Stimulated activated CD4-positive, alpha-beta T cell treated with anti-CD3 and anti-CD28 coated beads, Interleukin-12 subunit alpha, Interleukin-12 subunit beta, amount 100 ng/mL, for 4 hours (primary cell): ENCODE measurements at regions not wholly inside any gene's neighbourhood (a gene's known extent, or its start where the extent isn't known, plus 50 kb on each side); places are given as distances from the start of the nearest gene placed in this dataset.

Source experiments
- DNase-seq: peaks from one replicate; pipeline ENCODE4 v3.0.0-alpha.2; 2020

DNA sequence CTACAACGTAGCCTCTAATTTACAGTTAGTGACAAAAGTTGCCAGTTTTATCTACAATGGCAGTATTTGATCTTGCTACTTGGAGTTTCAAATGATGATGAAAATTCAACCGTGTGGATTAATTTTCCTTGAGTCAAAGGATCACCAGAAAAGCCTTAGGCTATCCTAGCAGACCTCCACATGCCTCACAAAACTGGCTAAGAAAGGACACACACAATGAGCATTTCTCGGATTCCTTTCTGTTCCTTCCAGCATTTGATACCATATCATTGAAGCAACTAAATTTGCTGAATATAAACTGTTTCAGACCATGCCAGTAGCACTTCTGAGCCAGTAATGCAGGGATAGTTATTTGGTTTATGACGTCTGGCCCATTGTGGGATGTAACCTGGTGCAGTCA is 587.4 kb upstream of the MDFIC2 start:
- no peak for DNase-seq

DNA sequence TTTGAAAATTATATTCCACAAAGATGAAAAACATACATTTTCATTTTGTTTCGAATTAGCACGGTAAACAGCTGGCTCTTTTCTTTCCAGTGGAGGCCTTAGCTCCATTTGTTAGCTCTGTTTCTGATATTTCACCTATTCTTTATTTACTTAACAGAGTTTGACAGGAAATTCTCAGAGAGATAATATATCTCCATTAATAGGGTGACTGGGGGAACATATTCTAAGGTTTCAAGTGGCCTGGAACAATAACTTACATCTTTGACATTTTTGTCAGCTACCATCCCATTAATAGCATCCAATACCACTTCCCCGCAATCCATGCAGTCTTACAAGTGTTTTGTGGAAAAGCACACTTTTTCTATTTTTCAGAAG is 577.6 kb upstream of the MDFIC2 start:
- DNase-seq: no peak

DNA sequence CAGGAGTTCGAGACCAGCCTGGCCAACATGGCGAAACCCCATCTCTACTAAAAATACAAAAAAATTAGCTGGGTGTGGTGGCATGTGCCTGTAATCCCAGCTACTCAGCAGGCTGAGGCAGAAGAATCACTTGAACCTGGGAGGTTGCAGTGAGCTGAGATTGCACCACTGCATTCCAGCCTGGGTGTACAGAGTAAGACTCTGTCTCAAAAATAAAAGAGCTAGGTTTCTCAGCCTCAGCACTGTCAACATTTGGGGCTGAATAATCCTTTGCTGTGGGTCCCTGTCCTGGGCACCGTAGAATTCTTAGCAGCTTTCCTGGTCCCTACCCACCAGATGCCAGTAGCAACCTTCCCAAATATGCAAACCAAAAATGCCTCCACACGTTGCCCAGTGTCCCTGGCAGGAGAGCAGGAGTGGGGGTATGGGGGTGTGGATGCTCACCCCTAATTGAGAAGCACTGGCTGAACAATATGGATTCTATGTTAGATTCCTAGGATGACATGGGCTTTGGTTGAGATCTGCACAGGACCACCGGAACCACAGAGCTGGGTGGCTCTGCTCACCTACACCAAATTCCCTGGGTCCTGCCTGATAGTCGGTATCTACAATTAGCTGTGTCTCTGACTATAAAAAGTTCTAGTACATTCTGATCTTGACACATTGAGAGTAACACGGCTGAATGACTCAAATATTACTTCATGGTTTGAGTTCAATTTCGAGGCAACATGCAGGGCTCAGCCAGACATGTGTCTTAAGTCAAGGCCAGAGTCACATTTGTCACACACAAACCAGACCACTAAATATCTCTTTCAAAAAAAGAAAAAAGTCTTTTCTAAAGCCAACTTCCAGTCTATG is 577.0 kb upstream of the MDFIC2 start:
- DNase-seq: no peak

DNA sequence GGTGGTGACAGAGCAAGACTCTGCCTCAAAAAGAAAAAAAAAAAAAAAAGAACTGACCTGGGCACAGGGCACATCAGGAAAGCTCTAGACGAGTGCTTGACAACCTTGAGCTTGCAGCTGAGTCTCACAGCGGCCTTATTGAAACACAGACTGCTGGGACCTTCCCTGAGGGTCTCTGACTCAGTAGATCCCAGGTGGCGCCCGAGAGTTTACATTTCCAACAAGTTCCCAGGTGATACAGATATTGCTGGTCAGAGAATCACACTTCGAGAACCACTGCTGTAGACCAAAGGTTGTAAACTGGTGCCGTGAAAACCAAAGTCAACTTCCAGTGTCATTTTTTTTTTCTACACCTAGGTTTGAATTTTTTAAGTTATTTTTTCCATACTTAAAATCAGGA is 573.2 kb upstream of the MDFIC2 start:
- no peak for DNase-seq

DNA sequence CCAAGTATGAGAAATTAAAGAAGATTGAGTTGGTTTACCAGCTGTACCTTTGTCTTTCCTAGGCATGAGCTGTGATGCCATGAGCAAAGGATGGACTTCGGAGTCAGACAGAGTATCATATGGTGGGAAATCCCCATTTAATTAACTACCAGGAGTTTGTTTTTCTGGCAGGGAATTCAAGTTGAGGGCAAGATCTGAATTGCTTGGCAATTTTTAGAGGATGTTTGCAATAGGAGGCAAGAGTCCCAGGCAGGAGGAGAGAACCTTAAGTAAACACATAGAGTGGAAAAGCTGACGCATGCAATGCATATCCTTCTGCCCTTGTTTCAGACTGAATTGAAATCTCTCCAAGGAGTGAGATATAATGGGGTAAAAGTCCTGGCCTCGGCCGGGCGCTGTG is 569.7 kb upstream of the MDFIC2 start:
- no peak for DNase-seq

DNA sequence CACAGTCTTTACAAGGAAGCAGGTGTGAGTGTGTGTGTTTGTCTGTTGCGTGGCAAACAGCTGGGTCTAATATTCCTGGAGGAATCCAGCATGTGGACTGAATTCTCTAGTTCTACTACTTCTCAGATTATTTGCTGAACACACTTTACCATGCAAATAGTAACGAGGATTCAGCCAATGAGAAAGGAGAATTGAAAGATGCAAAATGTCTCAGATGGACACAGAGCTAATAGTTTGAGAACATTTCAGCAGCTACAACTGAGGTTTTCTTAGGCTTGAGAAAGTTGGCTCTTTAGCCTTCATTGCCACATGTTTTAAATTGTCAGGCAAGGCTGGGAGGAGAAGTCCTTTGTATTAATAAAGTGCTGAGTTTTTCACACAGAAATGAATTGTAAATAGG is 568.0 kb upstream of the MDFIC2 start:
- no peak for DNase-seq

DNA sequence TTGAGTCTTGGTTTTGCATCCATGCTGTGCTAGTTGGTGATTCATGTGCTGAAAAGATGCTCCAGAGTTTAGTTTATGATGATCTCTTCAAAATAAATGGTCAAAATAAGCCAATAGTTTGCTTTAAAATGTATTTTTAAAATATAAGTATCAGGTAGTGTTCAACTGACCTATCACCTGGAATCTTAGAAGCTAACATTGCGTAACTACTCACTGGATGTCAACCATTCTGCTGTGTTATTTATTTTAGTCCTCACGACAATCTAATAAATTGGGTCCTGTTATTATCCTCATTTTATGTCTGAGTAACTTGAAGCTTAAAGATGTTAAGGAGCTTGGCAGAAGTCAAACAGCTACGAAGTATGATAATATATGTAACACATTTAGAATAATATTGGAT is 563.7 kb upstream of the MDFIC2 start:
- no peak for DNase-seq

DNA sequence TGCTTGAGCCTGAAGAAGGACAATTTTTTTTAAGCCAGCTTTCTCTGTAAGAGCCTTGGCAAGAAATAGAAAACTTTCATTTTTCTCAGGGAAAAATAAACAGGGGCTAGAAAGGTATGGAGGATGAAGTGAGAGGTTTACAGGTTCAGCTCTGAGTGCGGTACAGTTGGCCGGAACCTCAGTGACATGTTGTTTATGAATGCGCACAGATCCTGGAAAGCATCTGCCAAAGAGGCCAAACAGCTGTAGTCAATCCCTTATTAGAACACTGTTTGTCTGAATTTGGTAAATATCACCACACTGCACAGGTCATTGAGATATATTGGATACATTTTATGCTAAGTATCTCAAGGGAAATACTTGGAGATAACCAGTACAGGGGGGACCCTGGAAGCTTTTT is 561.8 kb upstream of the MDFIC2 start:
- DNase-seq: no peak

DNA sequence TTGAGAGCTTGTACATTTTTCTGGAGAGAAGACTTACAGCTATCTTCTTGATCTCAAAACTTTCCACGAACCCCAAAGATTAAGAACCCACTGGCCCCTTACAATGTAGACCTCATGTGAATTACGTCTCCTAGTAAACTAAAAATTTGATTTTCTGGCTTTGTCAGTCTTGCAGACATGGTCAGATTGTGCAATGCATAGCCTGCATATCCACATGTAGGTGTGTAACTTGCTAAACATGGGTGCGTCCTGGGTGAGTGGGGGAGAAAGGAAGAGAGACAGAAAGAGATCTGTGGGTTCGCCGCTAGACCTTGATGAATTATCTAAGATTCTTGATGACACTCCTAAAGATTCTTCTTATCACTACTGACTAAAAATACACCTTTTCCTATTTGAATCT is 561.2 kb upstream of the MDFIC2 start:
- DNase-seq: no peak

DNA sequence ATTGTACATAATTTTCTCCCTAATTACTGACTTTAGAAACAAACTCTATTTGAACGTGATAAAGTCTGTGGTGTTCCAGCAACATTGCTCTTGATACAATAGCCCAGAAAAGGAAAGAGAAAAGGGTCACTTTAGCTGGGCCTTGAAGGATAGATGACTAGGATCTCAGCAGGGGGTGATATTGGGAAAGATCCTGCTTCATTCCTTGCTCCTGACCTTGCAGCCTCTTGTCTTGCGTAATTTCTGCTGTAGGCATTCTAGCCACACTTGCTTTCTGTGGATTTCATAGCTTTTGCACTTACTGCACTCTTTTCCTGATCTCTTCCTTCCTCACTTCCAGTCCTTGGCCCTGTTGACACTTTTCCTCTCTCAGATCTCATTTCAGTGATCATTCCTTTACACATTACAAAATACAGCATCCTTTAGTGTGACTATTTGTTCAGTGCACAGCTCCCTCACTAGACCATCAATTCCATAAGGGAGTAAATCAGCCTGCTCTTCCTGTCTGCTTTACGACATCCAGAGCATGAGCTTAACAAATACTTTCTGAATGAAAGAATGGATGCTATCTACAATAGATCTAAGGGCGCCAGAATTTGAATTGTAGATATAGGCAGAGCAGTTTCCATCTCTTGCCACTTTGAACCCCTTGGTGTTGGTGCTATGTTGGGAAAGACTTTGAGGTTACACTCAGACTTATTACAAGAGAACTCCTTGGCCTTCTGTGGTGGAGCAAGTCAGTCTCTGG is 559.6 kb upstream of the MDFIC2 start:
- no peak for DNase-seq

DNA sequence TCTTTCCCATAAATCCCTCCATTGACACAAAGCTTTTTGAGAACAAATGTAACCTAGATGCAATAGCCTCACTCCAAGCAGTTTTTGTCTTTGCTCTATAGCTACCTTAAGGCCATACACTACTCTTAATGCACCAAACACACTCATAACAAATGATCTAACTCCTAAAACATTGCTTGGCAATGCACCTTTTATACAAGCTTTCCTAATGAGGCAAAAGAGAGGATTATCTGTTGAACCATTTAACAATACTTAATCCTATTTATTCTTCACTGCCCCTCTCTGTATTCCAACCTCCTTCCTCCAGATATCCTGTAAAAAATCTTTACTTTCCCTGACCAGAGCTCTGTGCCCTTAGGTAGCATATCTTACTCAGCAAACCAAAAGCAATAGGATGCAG is 558.1 kb upstream of the MDFIC2 start:
- no peak for DNase-seq

DNA sequence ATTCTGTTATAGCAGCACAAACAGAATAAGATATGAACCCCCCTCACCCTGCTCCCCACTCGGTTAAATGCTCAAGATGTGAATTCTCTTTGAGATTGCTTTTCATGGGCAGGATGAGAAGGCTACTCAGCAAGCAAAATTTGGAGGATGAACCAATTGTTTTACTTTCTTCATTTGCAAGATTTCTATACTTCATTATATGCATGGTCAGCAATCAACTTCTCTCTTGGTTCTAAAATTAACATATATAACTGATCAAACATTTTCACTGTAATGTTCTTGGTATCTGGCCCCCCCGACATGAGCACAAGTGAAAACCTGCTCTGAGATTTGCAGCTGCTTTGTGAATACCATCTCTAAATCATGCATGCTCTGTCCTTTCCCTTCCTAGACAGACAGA is 556.1 kb upstream of the MDFIC2 start:
- DNase-seq: no peak

DNA sequence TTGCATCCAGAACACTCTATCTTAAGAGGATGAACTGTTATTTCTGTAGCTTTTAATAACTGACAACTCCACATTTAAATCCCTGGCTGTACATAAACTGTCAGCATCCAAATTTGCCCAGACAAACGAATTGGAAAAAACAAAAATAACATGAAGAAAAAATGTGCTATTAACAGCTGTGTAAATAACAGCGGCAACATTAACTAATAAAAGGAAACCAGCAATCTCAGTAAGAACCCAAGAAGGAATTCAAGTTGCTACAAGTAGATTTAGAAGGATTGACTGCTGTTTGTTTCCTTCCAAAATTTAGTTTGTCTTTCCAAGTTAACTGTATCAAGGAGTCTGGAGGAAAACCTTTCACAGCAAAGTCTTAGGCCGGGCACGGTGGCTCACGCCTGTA is 550.6 kb upstream of the MDFIC2 start:
- no peak for DNase-seq

DNA sequence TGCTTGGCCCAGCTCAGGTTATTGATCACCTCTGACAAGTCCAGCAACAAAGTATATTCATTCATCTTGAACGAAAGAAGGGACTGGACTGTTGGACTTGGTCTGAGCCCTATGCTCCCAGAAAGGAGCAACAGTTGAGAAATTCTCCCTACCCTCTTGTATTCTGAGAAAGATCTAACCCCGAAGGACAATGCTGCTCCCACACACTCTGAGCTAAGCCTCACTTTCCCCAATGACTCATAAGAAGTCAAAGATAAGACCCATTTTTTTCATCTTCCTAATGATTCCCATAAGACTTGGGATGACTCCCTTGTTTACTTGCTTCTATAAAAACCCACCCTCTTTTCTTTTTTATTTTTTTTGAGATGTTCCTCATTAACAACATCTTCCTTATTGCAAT is 549.4 kb upstream of the MDFIC2 start:
- no peak for DNase-seq

DNA sequence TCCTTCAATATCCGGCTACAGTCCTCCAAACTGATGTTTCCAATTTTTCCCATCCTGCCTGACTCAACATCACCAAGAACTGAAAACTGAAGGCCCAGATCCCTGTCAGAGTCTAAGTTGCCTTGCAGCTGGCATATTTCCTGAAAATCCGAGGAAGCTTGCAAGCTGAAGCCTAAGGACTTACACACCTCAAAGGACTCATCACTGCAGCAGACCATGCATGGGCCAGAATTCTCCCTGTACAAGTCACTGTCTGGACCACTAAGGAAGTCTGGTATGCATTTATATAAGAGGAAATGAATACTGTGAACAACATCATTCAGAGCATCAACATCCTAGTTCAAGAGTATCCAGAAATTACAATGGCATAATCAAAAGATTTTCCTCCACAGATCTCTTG is 548.8 kb upstream of the MDFIC2 start:
- no peak for DNase-seq

DNA sequence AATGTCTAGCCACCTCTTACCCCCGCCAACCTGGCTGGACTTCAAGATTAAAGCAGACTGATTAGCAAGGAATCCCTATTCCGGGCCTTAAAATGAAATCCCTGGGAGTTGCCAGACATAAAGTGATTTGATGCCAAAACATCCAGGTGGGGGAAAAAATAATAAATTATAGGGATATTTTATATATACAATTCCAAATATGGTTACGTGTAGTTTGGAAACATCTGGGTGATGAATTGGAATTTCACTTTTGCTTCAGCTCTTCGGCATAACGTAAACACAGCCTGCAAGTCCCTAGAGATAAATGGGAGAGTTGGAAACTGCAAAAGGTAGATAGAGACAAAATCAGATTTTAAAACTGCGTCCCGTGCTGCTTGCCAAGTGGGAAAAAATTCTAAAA is 545.5 kb upstream of the MDFIC2 start:
- DNase-seq: no peak

DNA sequence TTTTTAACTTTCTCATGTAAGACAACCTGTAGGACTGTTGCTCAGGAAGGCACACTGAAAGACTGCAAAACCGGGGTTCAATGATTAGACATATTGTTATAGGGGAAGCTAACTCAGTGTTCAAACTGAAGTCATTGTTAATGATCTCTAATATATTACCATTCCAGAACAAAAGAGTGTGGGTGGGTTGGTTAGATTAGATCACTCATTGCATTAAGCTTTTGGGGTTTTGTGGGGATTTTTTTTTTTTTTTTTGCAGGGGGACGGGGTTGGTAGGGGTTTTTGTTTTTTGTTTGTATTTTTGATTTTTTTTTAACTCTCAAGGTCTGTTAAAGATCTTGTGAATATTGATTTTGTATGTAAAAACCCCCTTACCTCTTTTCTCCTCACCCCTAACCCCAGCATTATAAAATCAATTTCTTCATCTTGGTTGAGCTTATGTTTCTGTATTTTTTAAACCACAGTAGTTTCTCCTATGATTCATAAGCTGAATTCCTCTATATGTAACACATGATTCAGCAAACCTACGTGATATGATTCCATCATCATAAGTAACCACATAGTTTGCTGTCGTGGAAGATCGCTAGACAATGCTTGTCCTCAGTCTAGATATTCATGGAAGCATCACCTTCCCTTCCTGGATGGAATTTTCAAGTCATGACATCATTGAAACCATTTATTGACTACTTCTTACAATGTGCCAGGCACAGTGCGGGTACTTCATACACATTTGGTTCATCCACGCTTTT is 544.1 kb upstream of the MDFIC2 start:
- DNase-seq: no peak

DNA sequence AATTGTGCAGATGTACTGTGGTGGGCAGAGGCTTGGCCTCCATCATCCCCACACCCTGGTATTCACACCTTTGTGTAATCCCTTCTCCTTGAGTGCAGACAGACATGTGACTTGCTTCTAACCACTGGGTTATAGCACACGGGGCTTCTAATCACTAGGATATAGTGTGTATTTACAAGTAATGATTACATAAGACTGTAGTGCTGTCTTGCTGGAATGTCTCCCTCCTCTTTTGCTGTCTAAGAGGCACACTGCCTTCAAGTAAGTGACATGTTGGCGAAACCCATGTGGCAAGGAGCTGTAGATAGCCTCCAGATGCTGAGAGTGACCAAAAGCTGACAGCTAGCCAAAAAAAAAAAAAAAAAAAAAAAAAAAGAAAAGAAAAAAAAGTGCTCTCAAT is 542.7 kb upstream of the MDFIC2 start:
- no peak for DNase-seq

DNA sequence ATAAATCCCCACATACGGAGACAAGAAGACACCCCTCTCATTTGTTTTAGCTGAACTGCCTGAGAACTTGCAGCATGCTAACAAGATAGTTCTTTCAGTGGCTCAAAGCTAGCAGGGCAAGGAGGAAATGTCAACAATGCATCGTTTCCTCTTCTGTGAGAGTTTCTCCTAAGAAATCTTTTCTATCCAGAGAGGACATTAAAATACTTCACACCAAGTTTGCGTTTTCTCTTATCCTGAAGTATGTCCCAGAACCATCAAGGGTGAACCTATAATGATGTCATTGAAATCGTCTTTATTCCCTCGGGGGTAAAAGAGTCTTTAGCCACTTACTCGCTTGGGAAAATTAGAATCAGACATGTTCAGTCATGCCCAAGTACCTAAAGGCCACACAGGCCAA is 541.7 kb upstream of the MDFIC2 start:
- DNase-seq: no peak

DNA sequence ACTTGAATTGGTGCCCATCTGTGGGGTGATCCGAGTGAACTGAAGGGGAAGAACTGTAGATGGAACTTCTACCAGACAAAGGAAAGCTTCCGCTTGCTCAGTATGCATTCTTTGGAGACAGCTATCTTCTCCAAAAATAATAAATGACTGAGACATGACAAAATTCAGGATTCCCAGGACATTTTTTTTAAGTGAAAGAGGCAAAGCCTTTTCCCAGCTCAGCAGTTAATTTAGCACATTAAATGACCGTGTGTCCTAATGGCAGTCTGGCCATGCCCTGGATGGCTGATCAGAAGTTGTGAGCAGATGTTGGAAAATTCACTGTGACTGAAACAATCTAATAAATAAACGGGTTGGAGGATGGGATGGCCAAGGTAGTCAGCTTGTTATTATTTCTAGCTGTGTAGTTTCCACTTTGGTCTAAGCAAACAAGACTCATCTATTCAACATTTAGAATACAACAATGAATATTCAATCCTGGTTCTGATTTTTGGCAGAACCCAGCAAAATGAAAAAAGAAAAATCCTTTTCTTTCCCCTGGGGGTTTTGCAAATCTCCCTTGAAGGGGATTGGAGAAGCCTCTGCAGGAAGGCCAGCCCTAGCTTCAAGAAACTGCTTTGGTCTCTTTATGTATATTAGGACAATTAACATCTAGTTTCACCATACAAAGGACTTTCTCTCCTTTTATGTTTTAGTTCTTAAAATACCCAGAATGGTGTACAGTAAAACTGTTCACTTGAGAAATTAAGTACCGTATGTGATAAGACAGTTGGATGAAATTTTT is 540.9 kb upstream of the MDFIC2 start:
- DNase-seq: no peak

DNA sequence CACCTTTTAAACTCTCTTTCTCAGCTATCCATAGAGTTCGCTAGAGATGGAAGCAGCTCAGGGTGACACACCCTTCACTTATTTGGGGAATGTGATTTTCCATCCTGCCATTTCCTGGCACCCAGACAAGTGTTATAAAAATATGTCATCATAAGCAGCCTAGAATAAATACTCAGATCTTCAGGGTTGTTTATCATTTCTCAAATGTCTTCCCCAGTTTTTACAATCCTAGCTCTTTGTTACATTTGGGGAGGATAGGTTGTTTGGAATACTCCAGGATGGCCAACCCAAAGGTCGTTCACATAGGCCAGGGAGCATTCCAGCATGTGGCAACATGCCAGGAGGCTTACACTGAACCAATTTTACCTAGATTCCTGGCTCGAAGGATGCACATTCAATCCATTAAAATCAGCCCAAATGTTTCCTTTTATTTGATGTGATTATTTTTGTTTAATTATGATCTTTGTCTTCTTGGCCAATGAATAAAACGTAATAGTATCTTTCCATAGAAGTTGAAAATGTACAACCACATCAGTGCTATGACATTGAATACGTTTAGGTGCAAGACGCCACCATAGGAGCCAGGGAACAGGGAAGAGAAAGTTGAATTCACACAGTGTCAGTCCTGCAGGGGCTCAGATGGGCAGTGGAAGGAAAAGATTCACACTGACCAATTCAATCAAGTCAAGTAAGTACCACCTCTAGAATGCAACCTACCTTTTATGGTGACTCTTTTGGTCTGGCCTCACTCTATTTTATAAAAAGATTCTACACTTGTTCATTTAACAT is 537.7 kb upstream of the MDFIC2 start:
- DNase-seq: no peak
